C4-2B (cell line): ENCODE measurements at regions not wholly inside any gene's neighbourhood (a gene's known extent, or its start where the extent isn't known, plus 50 kb on each side); places are given as distances from the start of the nearest gene placed in this dataset.

Source experiments
- CTCF ChIP-seq: fragments of 450-650 bp; conservative IDR thresholded peaks from 2 replicates; pipeline ENCODE4 v1.5.1; 2017; ENCODE audit warnings: mild to moderate bottlenecking
- ZFX ChIP-seq: fragments of 450-650 bp; IDR thresholded peaks from 2 replicates; pipeline ENCODE4 v1.6.1; 2017

- TF ChIP-seq CTCF (no peak), ZFX (no peak)
Observed at GRCh38 chr3:14305324-14305723, 97.1 kb upstream of the SLC6A6 start.
